ENCODE measurements at regions not wholly inside any gene's neighbourhood (a gene's known extent, or its start where the extent isn't known, plus 50 kb on each side); places are given as distances from the start of the nearest gene placed in this dataset.

- ChIA-PET POLR2A (ENCODE audit: low non-redundant PET) (no interaction called here), CTCF (no interaction called here)
- TF ChIP-seq, protein P1, sequence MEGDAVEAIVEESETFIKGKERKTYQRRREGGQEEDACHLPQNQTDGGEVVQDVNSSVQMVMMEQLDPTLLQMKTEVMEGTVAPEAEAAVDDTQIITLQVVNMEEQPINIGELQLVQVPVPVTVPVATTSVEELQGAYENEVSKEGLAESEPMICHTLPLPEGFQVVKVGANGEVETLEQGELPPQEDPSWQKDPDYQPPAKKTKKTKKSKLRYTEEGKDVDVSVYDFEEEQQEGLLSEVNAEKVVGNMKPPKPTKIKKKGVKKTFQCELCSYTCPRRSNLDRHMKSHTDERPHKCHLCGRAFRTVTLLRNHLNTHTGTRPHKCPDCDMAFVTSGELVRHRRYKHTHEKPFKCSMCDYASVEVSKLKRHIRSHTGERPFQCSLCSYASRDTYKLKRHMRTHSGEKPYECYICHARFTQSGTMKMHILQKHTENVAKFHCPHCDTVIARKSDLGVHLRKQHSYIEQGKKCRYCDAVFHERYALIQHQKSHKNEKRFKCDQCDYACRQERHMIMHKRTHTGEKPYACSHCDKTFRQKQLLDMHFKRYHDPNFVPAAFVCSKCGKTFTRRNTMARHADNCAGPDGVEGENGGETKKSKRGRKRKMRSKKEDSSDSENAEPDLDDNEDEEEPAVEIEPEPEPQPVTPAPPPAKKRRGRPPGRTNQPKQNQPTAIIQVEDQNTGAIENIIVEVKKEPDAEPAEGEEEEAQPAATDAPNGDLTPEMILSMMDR (conservative IDR thresholded peaks at IDR 0.05; ENCODE audit: low read depth), result no peak
- no peak overlapping the region for H3K27ac ChIP-seq
- DNase-seq (ENCODE audit: low spot score), result no peak
Observed at GRCh38 chr17:73950593-73950914, 252.9 kb upstream of the RPL38 start.

DNA sequence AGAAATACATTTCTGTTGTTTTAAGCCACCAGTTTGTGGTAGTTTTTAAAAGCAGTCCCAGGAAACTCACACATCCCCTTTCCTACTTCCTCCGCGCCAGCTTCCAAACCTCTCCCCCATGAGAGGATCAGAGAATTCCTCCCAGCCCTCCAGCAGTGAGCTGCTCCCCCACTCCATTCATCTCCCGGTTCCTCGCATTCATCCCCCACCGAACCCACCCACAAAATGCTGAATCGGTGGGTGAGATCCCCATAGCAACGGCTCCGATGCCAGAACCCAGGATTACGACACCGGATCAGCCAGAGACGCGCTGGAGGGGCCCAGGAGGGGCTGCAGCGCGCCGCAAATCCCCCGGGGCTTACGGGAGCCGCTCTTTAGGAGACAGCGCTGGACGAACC lies 251.4 kb upstream of the RPL38 start:
- H3K27ac ChIP-seq, result no peak overlapping the region
- TF ChIP-seq, protein P1 (conservative IDR thresholded peaks at IDR 0.05; ENCODE audit: low read depth), result no peak
- no peak for DNase-seq (ENCODE audit: low spot score)
- POLR2A ChIA-PET (ENCODE audit: low non-redundant PET), result no interaction called here
- CTCF ChIA-PET, result no interaction called here

DNA sequence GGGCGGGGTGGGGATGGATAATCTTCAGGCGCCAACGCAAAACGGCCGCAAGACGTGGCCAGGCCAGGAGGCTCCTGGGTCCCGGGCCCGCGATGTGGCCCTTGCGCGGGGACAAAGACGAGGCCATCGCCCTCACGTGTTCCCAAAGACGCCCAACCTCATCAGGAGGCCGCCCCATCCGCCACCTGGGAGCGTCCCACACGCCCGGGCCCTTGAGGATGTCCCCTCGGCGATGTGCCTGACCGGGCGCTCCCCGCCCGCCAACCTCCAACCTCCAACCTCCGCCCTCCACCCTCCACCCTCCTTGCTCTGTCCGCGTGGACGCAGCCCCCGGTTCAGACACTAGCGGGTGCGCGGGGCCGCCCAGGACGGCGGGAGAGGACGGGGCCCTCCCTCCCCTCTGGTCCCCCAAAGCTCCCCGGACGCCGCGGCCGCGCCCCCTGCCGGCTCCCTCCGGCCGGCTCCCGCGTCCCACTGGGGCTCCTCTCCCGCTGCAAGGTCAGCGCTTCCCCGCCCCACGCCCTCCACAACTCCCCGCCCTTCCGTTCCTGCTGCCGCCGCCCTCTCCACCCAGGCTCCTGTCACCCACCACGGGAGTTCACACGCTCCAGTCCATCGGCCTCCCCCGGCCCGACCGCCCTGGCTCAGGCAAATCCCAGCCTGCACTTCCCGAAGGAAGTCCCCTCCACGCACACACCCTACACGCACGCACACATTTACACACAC lies 250.8 kb upstream of the RPL38 start:
- ChIA-PET POLR2A (ENCODE audit: low non-redundant PET) (no interaction called here), CTCF (no interaction called here)
- H3K27ac ChIP-seq, result no peak overlapping the region
- TF ChIP-seq, protein P1 (conservative IDR thresholded peaks at IDR 0.05; ENCODE audit: low read depth), result no peak
- DNase-seq (ENCODE audit: low spot score), result peak; percentile 11

GRCh38 chr17:73953206-73954033 lies 250.1 kb upstream of the RPL38 start:
- CTCF ChIA-PET, result no interaction called here
- no peak for DNase-seq (ENCODE audit: low spot score)
- POLR2A ChIA-PET (ENCODE audit: low non-redundant PET), result no interaction called here
- no peak overlapping the region for H3K27ac ChIP-seq
- TF ChIP-seq, protein P1 (conservative IDR thresholded peaks at IDR 0.05; ENCODE audit: low read depth), result no peak

GRCh38 chr17:73954951-73955350 lies 248.5 kb upstream of the RPL38 start:
- ChIA-PET CTCF (no interaction called here), POLR2A (ENCODE audit: low non-redundant PET) (no interaction called here)
- no peak overlapping the region for H3K27ac ChIP-seq
- no peak for DNase-seq (ENCODE audit: low spot score)
- TF ChIP-seq, protein P1 (conservative IDR thresholded peaks at IDR 0.05; ENCODE audit: low read depth), result no peak

- POLR2A ChIA-PET (ENCODE audit: low non-redundant PET), result no interaction called here
- CTCF ChIA-PET, result interaction anchor here (0.6 kb wide), 1 partner anchor 526 kb away, joined by 4 read pairs; no protein-coding TSS in a partner anchor
- DNase-seq (ENCODE audit: low spot score), result no peak
- H3K27ac ChIP-seq, result no peak overlapping the region
- TF ChIP-seq, protein P1 (conservative IDR thresholded peaks at IDR 0.05; ENCODE audit: low read depth), result no peak
Observed at GRCh38 chr17:73955616-73956015, 247.9 kb upstream of the RPL38 start.
